Body of pancreas (tissue), 4 donors: ENCODE measurements at regions not wholly inside any gene's neighbourhood (a gene's known extent, or its start where the extent isn't known, plus 50 kb on each side); places are given as distances from the start of the nearest gene placed in this dataset.

Experiments
- POLR2A ChIP-seq, 3 donors: fragments of 450-650 bp; IDR thresholded peaks; one replicate each; pipeline ENCODE4 v1.6.1; 2016; ENCODE audit warnings: antibody characterized with exemption in 3 of 3, mild to moderate bottlenecking in 2 of 3
- TF ChIP-seq, protein P1 (sequence below), 7 experiments: fragments of 450-650 bp in 4 of 7; fragments of 200-600 bp in 3 of 7; sonication (generic) in 3 of 7; IDR thresholded peaks; one replicate each; pipeline ENCODE4 v1.5.1; 2016 to 2019; ENCODE audit warnings: antibody characterized with exemption in 7 of 7

DNA sequence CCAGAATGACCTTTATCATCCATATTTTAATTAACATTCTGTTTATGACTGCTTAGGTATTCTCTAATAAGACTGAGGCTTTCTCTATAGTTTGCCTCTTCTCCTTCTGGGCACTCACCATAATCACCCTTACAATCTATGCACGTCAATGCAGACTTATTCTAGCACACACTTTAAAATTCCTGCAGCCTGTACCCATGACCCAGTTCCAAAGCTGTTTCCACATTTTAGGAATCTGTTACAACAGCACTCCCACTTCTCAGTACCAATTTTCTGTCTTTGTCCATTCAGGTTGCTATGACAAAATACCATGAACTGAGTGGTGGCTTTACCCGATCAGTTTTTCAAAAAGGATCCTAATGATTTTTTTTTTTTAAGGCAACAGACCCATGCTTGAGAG, 103.5 kb downstream of the SOX14 start:
- TF ChIP-seq, protein P1, sequence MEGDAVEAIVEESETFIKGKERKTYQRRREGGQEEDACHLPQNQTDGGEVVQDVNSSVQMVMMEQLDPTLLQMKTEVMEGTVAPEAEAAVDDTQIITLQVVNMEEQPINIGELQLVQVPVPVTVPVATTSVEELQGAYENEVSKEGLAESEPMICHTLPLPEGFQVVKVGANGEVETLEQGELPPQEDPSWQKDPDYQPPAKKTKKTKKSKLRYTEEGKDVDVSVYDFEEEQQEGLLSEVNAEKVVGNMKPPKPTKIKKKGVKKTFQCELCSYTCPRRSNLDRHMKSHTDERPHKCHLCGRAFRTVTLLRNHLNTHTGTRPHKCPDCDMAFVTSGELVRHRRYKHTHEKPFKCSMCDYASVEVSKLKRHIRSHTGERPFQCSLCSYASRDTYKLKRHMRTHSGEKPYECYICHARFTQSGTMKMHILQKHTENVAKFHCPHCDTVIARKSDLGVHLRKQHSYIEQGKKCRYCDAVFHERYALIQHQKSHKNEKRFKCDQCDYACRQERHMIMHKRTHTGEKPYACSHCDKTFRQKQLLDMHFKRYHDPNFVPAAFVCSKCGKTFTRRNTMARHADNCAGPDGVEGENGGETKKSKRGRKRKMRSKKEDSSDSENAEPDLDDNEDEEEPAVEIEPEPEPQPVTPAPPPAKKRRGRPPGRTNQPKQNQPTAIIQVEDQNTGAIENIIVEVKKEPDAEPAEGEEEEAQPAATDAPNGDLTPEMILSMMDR (IDR thresholded peaks at IDR 0.05): no peak
- TF ChIP-seq POLR2A (IDR thresholded peaks at IDR 0.05): no peak
